RWPE1 (cell line): ENCODE measurements at regions not wholly inside any gene's neighbourhood (a gene's known extent, or its start where the extent isn't known, plus 50 kb on each side); places are given as distances from the start of the nearest gene placed in this dataset.

ENCODE experiments used
- CTCF ChIA-PET: fragments of 350-600 bp; sonication (Branson Sonifier 250); formaldehyde crosslinking; extraction: SDS; loops from one replicate; lab custom pipeline; 2021; lab: Yijun Ruan, JAX
- POLR2A ChIA-PET: fragments of 400-600 bp; formaldehyde crosslinking; extraction: SDS; loops from one replicate; lab custom pipeline; 2020; ENCODE audit warnings: antibody characterized with exemption; ENCODE audit not compliant: low non-redundant PET; lab: Yijun Ruan, JAX
- DNase-seq: peaks from one replicate; pipeline ENCODE4 v3.0.0; 2012; ENCODE audit warnings: low spot score
- H3K27ac ChIP-seq: fragments of 450-650 bp; 2 replicates; pipeline ENCODE4 v1.5.1; 2017
- CTCF ChIP-seq: fragments of 450-650 bp; conservative IDR thresholded peaks from 2 replicates; pipeline ENCODE4 v1.5.1; 2017; ENCODE audit warnings: low read depth, mild to moderate bottlenecking

DNA sequence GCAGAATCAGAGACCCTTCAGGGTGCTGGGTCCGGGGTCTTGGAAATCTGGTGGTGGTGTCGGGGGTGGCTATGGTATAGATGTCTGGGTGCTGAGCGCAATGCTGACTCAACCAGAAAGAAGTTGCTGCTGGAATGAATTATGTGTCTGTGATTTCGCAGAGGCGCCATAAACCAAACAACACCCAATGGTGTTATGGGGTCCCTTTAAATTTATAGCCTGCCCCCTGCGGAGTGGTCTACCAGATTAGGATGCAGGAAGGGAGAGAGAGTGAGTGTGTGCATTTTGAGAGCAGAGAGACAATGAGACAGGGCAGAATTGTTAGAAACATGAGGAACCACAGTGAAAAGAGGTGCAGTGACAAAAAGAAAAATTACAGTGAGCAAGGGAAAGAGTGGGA is 100.7 kb upstream of the CDH11 start:
- CTCF ChIA-PET, result no interaction called here
- POLR2A ChIA-PET, result no interaction called here
- DNase-seq, result no peak
- no peak for TF ChIP-seq CTCF
- H3K27ac ChIP-seq, result no peak overlapping the region

- TF ChIP-seq CTCF, result no peak
- H3K27ac ChIP-seq, result no peak overlapping the region
- DNase-seq, result no peak
- ChIA-PET POLR2A (no interaction called here), CTCF (no interaction called here)
These were observed 100.2 kb upstream of the CDH11 start for GRCh38 chr16:65222049-65222448.

- CTCF ChIA-PET, result no interaction called here
- TF ChIP-seq CTCF, result no peak
- no peak for DNase-seq
- no peak overlapping the region for H3K27ac ChIP-seq
- POLR2A ChIA-PET, result no interaction called here
These were observed 97.9 kb upstream of the CDH11 start for GRCh38 chr16:65219786-65220185.

DNA sequence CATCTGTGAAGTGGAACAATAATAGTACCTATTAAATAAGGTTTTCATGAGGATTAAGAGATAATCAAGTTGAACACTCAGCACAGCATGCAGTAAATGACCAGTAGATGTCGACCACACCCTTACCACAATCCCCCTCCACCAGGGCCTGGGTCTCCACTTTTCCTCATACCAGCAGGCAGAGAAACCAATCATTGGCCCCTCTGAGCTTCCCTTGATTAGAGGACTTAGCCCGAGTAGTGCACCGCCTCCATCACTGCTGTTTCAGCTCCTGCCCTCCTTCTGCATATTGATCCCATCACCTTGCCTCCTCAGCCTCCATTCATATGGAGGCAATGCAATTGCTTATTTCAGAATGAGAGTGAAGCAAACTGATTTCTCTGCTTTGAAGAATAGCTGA is 96.5 kb upstream of the CDH11 start:
- no peak for TF ChIP-seq CTCF
- ChIA-PET POLR2A (no interaction called here), CTCF (interaction anchor here (0.6 kb wide), 1 partner anchor 15 kb away, joined by 3 read pairs; no protein-coding TSS in a partner anchor)
- no peak overlapping the region for H3K27ac ChIP-seq
- DNase-seq, result no peak

DNA sequence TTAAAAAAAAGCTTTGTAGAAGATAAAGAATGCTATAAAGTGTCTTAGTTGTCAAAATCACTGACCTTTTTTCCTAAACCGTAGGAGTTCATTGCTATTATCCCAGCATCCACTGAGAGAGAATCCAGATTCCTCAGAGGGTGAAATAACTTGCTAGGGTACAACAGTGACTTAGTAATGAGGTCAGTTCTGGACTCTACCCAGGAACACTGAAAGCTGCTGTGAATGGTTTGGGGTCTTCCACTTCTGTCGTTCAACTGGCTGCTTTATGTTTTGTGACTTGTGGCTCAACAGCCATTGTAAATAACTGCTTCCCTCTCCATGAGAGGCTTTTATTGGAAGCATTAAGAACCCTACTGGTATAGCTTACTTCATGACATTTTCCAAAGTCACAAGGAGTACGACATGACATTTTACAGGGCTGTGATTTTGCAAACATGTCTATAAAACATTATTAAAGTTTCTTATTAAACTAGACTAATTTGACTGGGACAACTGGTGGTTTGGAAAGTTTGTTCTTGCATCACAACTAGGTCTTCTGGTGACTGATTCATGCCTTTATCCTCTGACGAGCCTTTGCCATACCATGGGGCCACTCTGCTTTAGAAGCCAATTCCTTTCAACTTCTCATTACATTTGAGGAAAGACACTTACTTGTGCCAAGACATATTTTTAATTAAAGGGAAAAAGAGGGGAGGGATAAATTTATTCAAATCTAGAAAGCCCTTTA is 92.2 kb upstream of the CDH11 start:
- no peak overlapping the region for H3K27ac ChIP-seq
- ChIA-PET POLR2A (no interaction called here), CTCF (no interaction called here)
- no peak for TF ChIP-seq CTCF
- no peak for DNase-seq

GRCh38 chr16:65212791-65213190 is 90.9 kb upstream of the CDH11 start:
- ChIA-PET CTCF (no interaction called here), POLR2A (no interaction called here)
- TF ChIP-seq CTCF, result no peak
- no peak overlapping the region for H3K27ac ChIP-seq
- DNase-seq, result no peak
